ENCODE measurements at regions not wholly inside any gene's neighbourhood (a gene's known extent, or its start where the extent isn't known, plus 50 kb on each side); places are given as distances from the start of the nearest gene placed in this dataset.

GRCh38 chr15:62745621-62746225, 296.8 kb upstream of the TPM1 start:
- TF ChIP-seq CTCF (IDR thresholded peaks at IDR 0.05) (no peak), EZH2 (IDR thresholded peaks at IDR 0.05; ENCODE audit: borderline replicate concordance, insufficient read depth, low read depth, low read length, poor library complexity, severe bottlenecking) (no peak)

Measured in B cell (primary cell).